ENCODE measurements at regions not wholly inside any gene's neighbourhood (a gene's known extent, or its start where the extent isn't known, plus 50 kb on each side); places are given as distances from the start of the nearest gene placed in this dataset.

- no peak for DNase-seq (ENCODE audit: low read depth in 2 of 2)
Observed at GRCh38 chr22:18731075-18731666, 119.5 kb upstream of the RIMBP3 start.

DNA sequence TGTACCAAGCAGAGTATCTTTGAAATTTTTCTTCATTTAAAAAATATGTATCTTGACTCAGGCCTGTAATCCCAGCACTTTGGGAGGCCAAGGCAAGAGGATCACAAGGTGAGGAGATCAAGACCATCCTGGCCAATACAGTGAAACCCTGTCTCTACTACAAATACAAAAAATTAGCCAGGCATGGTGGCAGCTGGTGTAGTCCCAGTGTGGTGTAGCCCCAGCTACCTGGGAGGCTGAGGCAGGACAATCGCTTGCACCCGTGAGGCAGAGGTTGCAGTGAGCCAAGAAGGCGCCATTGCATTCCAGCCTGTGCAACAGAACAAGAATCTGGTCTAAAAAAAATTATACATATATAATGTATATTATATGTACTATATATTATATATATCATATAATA, 118.7 kb upstream of the RIMBP3 start:
- DNase-seq (ENCODE audit: low read depth in 2 of 2): peak; percentile 28 to 45
